IMR-90 (cell line): ENCODE measurements at regions not wholly inside any gene's neighbourhood (a gene's known extent, or its start where the extent isn't known, plus 50 kb on each side); places are given as distances from the start of the nearest gene placed in this dataset.
"Not testable (repeated sequence)": the region's sequence is repeated elsewhere in the genome, so short reads cannot be mapped to it uniquely, and the experiment has no call there.

Source experiments
- ATAC-seq: fragments of 200-7000 bp; cut with Tn5 transposase; 2 replicates; pipeline ENCODE4 v1.9.1; 2020; ENCODE audit warnings: low read depth, mild to moderate bottlenecking, moderate library complexity
- BruUV-seq: library from RNA; stranded (reverse); fragments of 400-500 nt; replicated peaks from 2 replicates; lab custom pipeline; 2021; lab: Mats Ljungman, UMichigan
- CTCF ChIA-PET: fragments of 300-600 bp; formaldehyde crosslinking; extraction: SDS; loops from one replicate; lab custom pipeline; 2021; ENCODE audit warnings: antibody characterized with exemption; lab: Yijun Ruan, JAX
- POLR2A ChIA-PET: fragments of 300-600 bp; sonication (Branson Sonifier 250); formaldehyde crosslinking; loops from one replicate; lab custom pipeline; 2022; ENCODE audit warnings: antibody characterized with exemption; ENCODE audit not compliant: unreplicated experiment; lab: Charles Lee
- DNase-seq: peaks from one replicate; pipeline ENCODE4 v3.0.0; 2013
- H2AFZ ChIP-seq: replicated peaks from 2 replicates; pipeline ENCODE3; 2013; ENCODE audit warnings: low read length, mild to moderate bottlenecking; ENCODE audit not compliant: poor library complexity
- H2AK5ac ChIP-seq: 2 replicates; pipeline ENCODE4 v1.6.1; 2013; ENCODE audit warnings: low read depth, low read length, inconsistent platforms
- H2AK9ac ChIP-seq: replicated peaks from 2 replicates; pipeline ENCODE3; 2013; ENCODE audit warnings: mild to moderate bottlenecking, low read depth, low read length, moderate library complexity; ENCODE audit not compliant: poor library complexity
- H2BK120ac ChIP-seq: 2 replicates; pipeline ENCODE4 v1.6.1; 2013; ENCODE audit warnings: low read depth, low read length, inconsistent platforms
- H2BK15ac ChIP-seq: 3 replicates; pipeline ENCODE4 v1.6.1; 2013; ENCODE audit warnings: low read depth, low read length, inconsistent platforms
- H2BK20ac ChIP-seq: 2 replicates; pipeline ENCODE4 v1.6.1; 2013; ENCODE audit warnings: low read depth, mild to moderate bottlenecking, inconsistent platforms, low read length, moderate library complexity
- H2BK5ac ChIP-seq: 2 replicates; pipeline ENCODE4 v1.6.1; 2013; ENCODE audit warnings: mild to moderate bottlenecking, low read depth, low read length, inconsistent platforms; ENCODE audit not compliant: poor library complexity, severe bottlenecking
- H3K14ac ChIP-seq: replicated peaks from 2 replicates; pipeline ENCODE4 v1.6.1; 2013; ENCODE audit warnings: low read depth, low read length, inconsistent platforms
- H3K18ac ChIP-seq: 2 replicates; pipeline ENCODE4 v1.6.1; 2013; ENCODE audit warnings: low read depth, low read length, control low read depth
- H3K23ac ChIP-seq: 2 replicates; pipeline ENCODE4 v1.6.1; 2013; ENCODE audit warnings: low read depth, low read length, inconsistent platforms
- H3K27ac ChIP-seq: 2 replicates; pipeline ENCODE4 v1.5.1; 2013; ENCODE audit warnings: mild to moderate bottlenecking, control low read depth, low read length; ENCODE audit not compliant: insufficient read depth
- H3K27me3 ChIP-seq: 2 replicates; pipeline ENCODE4 v1.6.1; 2013; ENCODE audit warnings: low read length; ENCODE audit not compliant: control insufficient read depth, insufficient read depth
- H3K36me3 ChIP-seq: 2 replicates; pipeline ENCODE4 v1.6.1; 2013; ENCODE audit warnings: low read length, mixed read lengths; ENCODE audit not compliant: control insufficient read depth, insufficient read depth
- H3K4ac ChIP-seq: 2 replicates; pipeline ENCODE4 v1.6.1; 2013; ENCODE audit warnings: low read depth, low read length, inconsistent platforms
- H3K4me1 ChIP-seq: 2 replicates; pipeline ENCODE4 v1.6.1; 2013; ENCODE audit warnings: low read length, mixed read lengths; ENCODE audit not compliant: control insufficient read depth, insufficient read depth
- H3K4me2 ChIP-seq: 2 replicates; pipeline ENCODE4 v1.6.1; 2013; ENCODE audit warnings: low read depth, mild to moderate bottlenecking, control low read depth, low read length, moderate library complexity
- H3K4me3 ChIP-seq: 2 replicates; pipeline ENCODE4 v1.5.1; 2013; ENCODE audit warnings: low read depth, mild to moderate bottlenecking, control low read depth, low read length, moderate library complexity; ENCODE audit not compliant: insufficient read depth
- H3K56ac ChIP-seq: 2 replicates; pipeline ENCODE4 v1.6.1; 2013; ENCODE audit warnings: low read length, inconsistent platforms; ENCODE audit not compliant: insufficient read depth; ENCODE audit errors: extremely low read depth
- H3K79me1 ChIP-seq, 2 experiments: 2 replicates each; pipeline ENCODE4 v1.6.1; 2013; ENCODE audit warnings: low read length in 2 of 2, inconsistent platforms in 1 of 2, low read depth in 1 of 2
- H3K9ac ChIP-seq: 2 replicates; pipeline ENCODE4 v1.6.1; 2013; ENCODE audit warnings: low read depth, low read length, control low read depth
- H3K9me1 ChIP-seq: 2 replicates; pipeline ENCODE4 v1.6.1; 2013; ENCODE audit warnings: low read length, inconsistent platforms; ENCODE audit not compliant: insufficient read depth
- H3K9me3 ChIP-seq: 2 replicates; pipeline ENCODE4 v1.6.1; 2013; ENCODE audit warnings: low read length; ENCODE audit not compliant: control insufficient read depth, insufficient read depth
- H4K20me1 ChIP-seq: 2 replicates; pipeline ENCODE4 v1.6.1; 2013; ENCODE audit warnings: low read length, inconsistent platforms; ENCODE audit not compliant: insufficient read depth
- H4K5ac ChIP-seq: 2 replicates; pipeline ENCODE4 v1.6.1; 2013; ENCODE audit warnings: mild to moderate bottlenecking, low read depth, low read length, control low read depth
- H4K8ac ChIP-seq, 2 experiments: 2 replicates each; pipeline ENCODE4 v1.6.1; 2013; ENCODE audit warnings: low read depth in 2 of 2, low read length in 2 of 2, control low read depth in 1 of 2, inconsistent platforms in 1 of 2
- H4K91ac ChIP-seq: 2 replicates; pipeline ENCODE4 v1.6.1; 2013; ENCODE audit warnings: low read depth, low read length, inconsistent platforms; ENCODE audit not compliant: insufficient read depth
- WGBS, 2 experiments: methylation state at CpG; one replicate each; pipeline versions ENCODE4 v1.1.5 to v1.1.7; 2013; ENCODE audit warnings: missing lambda C conversion rate in 2 of 2; ENCODE audit not compliant: insufficient read length in 1 of 2; ENCODE audit errors: extremely low coverage in 2 of 2; 5-methylcytosine and 5-hydroxymethylcytosine counted together
- dilution Hi-C: fragments of 300-500 bp; cut with HindIII; formaldehyde crosslinking; loops from one replicate; pipeline ENCODE4 v1.14.3; 2018; ENCODE audit warnings: low sequenced_read_pairs; ENCODE audit not compliant: unreplicated experiment
- in situ Hi-C: fragments of 300-500 bp; cut with MboI; formaldehyde crosslinking; loops from 3 replicates; pipeline ENCODE4 v1.14.3; 2019; ENCODE audit warnings: low sequenced_read_pairs, inconsistent platforms, mixed read lengths
- intact Hi-C: fragments of 100-400 bp; cut with micrococcal nuclease; formaldehyde crosslinking; loops from 2 replicates; pipeline ENCODE4 v1.10.0; 2022

GRCh38 chr9:65445991-65446390 lies 161.0 kb upstream of the FOXD4L5 start:
- H3K23ac ChIP-seq, H4K91ac ChIP-seq, ATAC-seq, H3K4me3 ChIP-seq, H2BK120ac ChIP-seq, H3K4me1 ChIP-seq, H2AFZ ChIP-seq, BruUV-seq, H3K9me3 ChIP-seq, CTCF ChIA-PET, H2BK20ac ChIP-seq, H3K14ac ChIP-seq, intact Hi-C loops, in situ Hi-C loops, H2AK9ac ChIP-seq, H4K5ac ChIP-seq, H3K79me1 ChIP-seq, H2AK5ac ChIP-seq, H4K20me1 ChIP-seq, H3K9me1 ChIP-seq, H3K9ac ChIP-seq, H3K4ac ChIP-seq, H3K27me3 ChIP-seq, H3K36me3 ChIP-seq, H3K18ac ChIP-seq, H2BK5ac ChIP-seq, DNase-seq, H2BK15ac ChIP-seq, dilution Hi-C loops, H4K8ac ChIP-seq, H3K27ac ChIP-seq, H3K4me2 ChIP-seq, POLR2A ChIA-PET, H3K56ac ChIP-seq: not testable (repeated sequence)
- WGBS, 2 experiments, result no CpG with 5 or more reads among the region's 7 CpGs
